DOHH2 (cell line): ENCODE measurements at regions not wholly inside any gene's neighbourhood (a gene's known extent, or its start where the extent isn't known, plus 50 kb on each side); places are given as distances from the start of the nearest gene placed in this dataset.

Experiments used
- H3F3A ChIP-seq: fragments of 200-600 bp; sonication (generic), shearing (Covaris generic); 2 replicates; pipeline ENCODE4 v1.6.0; 2016; ENCODE audit warnings: antibody characterized with exemption, mild to moderate bottlenecking; ENCODE audit not compliant: control insufficient read depth, insufficient read depth
- H3K27ac ChIP-seq: fragments of 200-600 bp; sonication (generic); 2 replicates; pipeline ENCODE4 v1.5.1; 2014; ENCODE audit warnings: low read depth, mild to moderate bottlenecking, low read length, moderate library complexity
- H3K27me3 ChIP-seq: fragments of 200-600 bp; sonication (generic); 2 replicates; pipeline ENCODE4 v1.6.1; 2014; ENCODE audit warnings: mild to moderate bottlenecking, low read length, mixed read lengths; ENCODE audit not compliant: control insufficient read depth
- H3K36me3 ChIP-seq: fragments of 200-600 bp; sonication (generic); 2 replicates; pipeline ENCODE4 v1.6.1; 2014; ENCODE audit warnings: mild to moderate bottlenecking, low read length, moderate library complexity, mixed read lengths; ENCODE audit not compliant: control insufficient read depth
- H3K4me1 ChIP-seq: fragments of 200-600 bp; sonication (generic); 2 replicates; pipeline ENCODE4 v1.6.1; 2014; ENCODE audit warnings: mild to moderate bottlenecking, low read length, mixed read lengths; ENCODE audit not compliant: control insufficient read depth
- H3K4me2 ChIP-seq: fragments of 200-600 bp; sonication (generic); 2 replicates; pipeline ENCODE4 v1.6.0; 2014; ENCODE audit warnings: mild to moderate bottlenecking, low read length, moderate library complexity
- H3K4me3 ChIP-seq: fragments of 200-600 bp; sonication (generic); 2 replicates; pipeline ENCODE4 v1.5.1; 2014; ENCODE audit warnings: mild to moderate bottlenecking, low read length, mixed read lengths
- H3K79me2 ChIP-seq: fragments of 200-600 bp; sonication (generic); 2 replicates; pipeline ENCODE4 v1.6.1; 2014; ENCODE audit warnings: mild to moderate bottlenecking, low read length, mixed read lengths; ENCODE audit not compliant: control insufficient read depth
- H3K9me2 ChIP-seq: fragments of 200-600 bp; sonication (generic); replicated peaks from 2 replicates; pipeline ENCODE4 v1.6.1; 2014; ENCODE audit warnings: mild to moderate bottlenecking, low read length, mixed read lengths; ENCODE audit not compliant: control insufficient read depth
- H3K9me3 ChIP-seq: fragments of 200-600 bp; sonication (generic); 2 replicates; pipeline ENCODE4 v1.6.1; 2014; ENCODE audit warnings: antibody characterized with exemption, low read length, mixed read lengths; ENCODE audit not compliant: control insufficient read depth, insufficient read depth
- H4K20me1 ChIP-seq: fragments of 200-600 bp; sonication (generic); 2 replicates; pipeline ENCODE4 v1.6.0; 2014; ENCODE audit warnings: low read depth, mild to moderate bottlenecking, antibody characterized with exemption, low read length, moderate library complexity; ENCODE audit not compliant: control insufficient read depth, insufficient read depth
- EZH2phosphoT487 ChIP-seq: fragments of 200-600 bp; sonication (generic); IDR thresholded peaks from 2 replicates; pipeline ENCODE4 v1.6.1; 2017; ENCODE audit warnings: borderline replicate concordance, mild to moderate bottlenecking, antibody characterized with exemption, low read length, moderate library complexity, mixed read lengths
- TF ChIP-seq, protein P1 (sequence below): fragments of 200-600 bp; sonication (generic); IDR thresholded peaks from one replicate; pipeline ENCODE4 v1.5.1; 2014; ENCODE audit warnings: antibody characterized with exemption, mild to moderate bottlenecking, low read depth, low read length; ENCODE audit not compliant: poor library complexity, severe bottlenecking

- Histone ChIP-seq H3K4me3 (no peak overlapping the region), H3K27me3 (0 out of 2 replicates have a peak, but pooled peaks cover 2% of the 10 kb centered on the region), H3F3A (no peaks in the 10 kb centered on the region), H3K9me2 (no peaks in the 10 kb centered on the region), H3K4me1 (no peaks in the 10 kb centered on the region), H4K20me1 (no peaks in the 10 kb centered on the region), H3K27ac (no peak overlapping the region), H3K79me2 (no peaks in the 10 kb centered on the region), H3K9me3 (no peaks in the 10 kb centered on the region), H3K4me2 (no peak overlapping the region), H3K36me3 (no peaks in the 10 kb centered on the region)
- TF ChIP-seq, protein P1, sequence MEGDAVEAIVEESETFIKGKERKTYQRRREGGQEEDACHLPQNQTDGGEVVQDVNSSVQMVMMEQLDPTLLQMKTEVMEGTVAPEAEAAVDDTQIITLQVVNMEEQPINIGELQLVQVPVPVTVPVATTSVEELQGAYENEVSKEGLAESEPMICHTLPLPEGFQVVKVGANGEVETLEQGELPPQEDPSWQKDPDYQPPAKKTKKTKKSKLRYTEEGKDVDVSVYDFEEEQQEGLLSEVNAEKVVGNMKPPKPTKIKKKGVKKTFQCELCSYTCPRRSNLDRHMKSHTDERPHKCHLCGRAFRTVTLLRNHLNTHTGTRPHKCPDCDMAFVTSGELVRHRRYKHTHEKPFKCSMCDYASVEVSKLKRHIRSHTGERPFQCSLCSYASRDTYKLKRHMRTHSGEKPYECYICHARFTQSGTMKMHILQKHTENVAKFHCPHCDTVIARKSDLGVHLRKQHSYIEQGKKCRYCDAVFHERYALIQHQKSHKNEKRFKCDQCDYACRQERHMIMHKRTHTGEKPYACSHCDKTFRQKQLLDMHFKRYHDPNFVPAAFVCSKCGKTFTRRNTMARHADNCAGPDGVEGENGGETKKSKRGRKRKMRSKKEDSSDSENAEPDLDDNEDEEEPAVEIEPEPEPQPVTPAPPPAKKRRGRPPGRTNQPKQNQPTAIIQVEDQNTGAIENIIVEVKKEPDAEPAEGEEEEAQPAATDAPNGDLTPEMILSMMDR = no peak
- no peak for TF ChIP-seq EZH2phosphoT487
These were observed 167.0 kb downstream of the ZC3H11B start for GRCh38 chr1:219445864-219446263.

- no peaks in the 10 kb centered on the region for H3K4me1 ChIP-seq
- TF ChIP-seq, protein P1 = no peak
- no peak for TF ChIP-seq EZH2phosphoT487
- H3K9me2 ChIP-seq = no peaks in the 10 kb centered on the region
- H3K4me3 ChIP-seq = no peak overlapping the region
- no peaks in the 10 kb centered on the region for H3K9me3 ChIP-seq
- 0 out of 2 replicates have a peak, but pooled peaks cover 2% of the 10 kb centered on the region for H3K27me3 ChIP-seq
- no peaks in the 10 kb centered on the region for H3F3A ChIP-seq
- no peaks in the 10 kb centered on the region for H3K36me3 ChIP-seq
- H3K4me2 ChIP-seq = no peak overlapping the region
- no peak overlapping the region for H3K27ac ChIP-seq
- H3K79me2 ChIP-seq = no peaks in the 10 kb centered on the region
- H4K20me1 ChIP-seq = no peaks in the 10 kb centered on the region
These were observed 168.4 kb downstream of the ZC3H11B start for GRCh38 chr1:219444474-219444873.

- H3K27me3 ChIP-seq = 0 out of 2 replicates have a peak, but pooled peaks cover 2% of the 10 kb centered on the region
- H3K4me2 ChIP-seq = no peak overlapping the region
- H4K20me1 ChIP-seq = no peaks in the 10 kb centered on the region
- H3K9me2 ChIP-seq = no peaks in the 10 kb centered on the region
- TF ChIP-seq, protein P1 = no peak
- H3F3A ChIP-seq = no peaks in the 10 kb centered on the region
- H3K4me3 ChIP-seq = no peak overlapping the region
- H3K4me1 ChIP-seq = no peaks in the 10 kb centered on the region
- H3K36me3 ChIP-seq = no peaks in the 10 kb centered on the region
- H3K9me3 ChIP-seq = no peaks in the 10 kb centered on the region
- H3K79me2 ChIP-seq = no peaks in the 10 kb centered on the region
- no peak overlapping the region for H3K27ac ChIP-seq
These were observed 169.1 kb downstream of the ZC3H11B start for GRCh38 chr1:219443763-219444162.
